KOPT-K1 (cell line): ENCODE measurements at regions not wholly inside any gene's neighbourhood (a gene's known extent, or its start where the extent isn't known, plus 50 kb on each side); places are given as distances from the start of the nearest gene placed in this dataset.

Experiments
- H3K27ac ChIP-seq: fragments of 200-600 bp; sonication (generic); 2 replicates; pipeline ENCODE4 v1.5.1; 2016; ENCODE audit warnings: antibody characterized with exemption, mild to moderate bottlenecking, low read depth, low read length; ENCODE audit not compliant: poor library complexity, severe bottlenecking
- H3K36me3 ChIP-seq: fragments of 200-600 bp; sonication (generic); 2 replicates; pipeline ENCODE4 v1.5.1; 2017; ENCODE audit warnings: antibody characterized with exemption, mild to moderate bottlenecking, low read length, moderate library complexity; ENCODE audit not compliant: insufficient read depth
- H3K9me3 ChIP-seq: fragments of 200-600 bp; sonication (generic); 2 replicates; pipeline ENCODE4 v1.5.1; 2017; ENCODE audit warnings: antibody characterized with exemption, low read length, mild to moderate bottlenecking; ENCODE audit not compliant: insufficient read depth, poor library complexity, severe bottlenecking

- no peak overlapping the region for H3K27ac ChIP-seq
- H3K9me3 ChIP-seq = no peaks in the 10 kb centered on the region
Observed at GRCh38 chr12:107537464-107538119, 148.0 kb upstream of the PWP1 start.

GRCh38 chr12:107539196-107539939 is 146.2 kb upstream of the PWP1 start:
- no peak overlapping the region for H3K27ac ChIP-seq
- no peaks in the 10 kb centered on the region for H3K9me3 ChIP-seq
- H3K36me3 ChIP-seq = no peaks in the 10 kb centered on the region

More at GRCh38 chr12:107537464-107538119, 148.0 kb upstream of the PWP1 start:
- H3K36me3 ChIP-seq = no peaks in the 10 kb centered on the region

- H3K9me3 ChIP-seq = no peaks in the 10 kb centered on the region
- no peaks in the 10 kb centered on the region for H3K36me3 ChIP-seq
Observed at GRCh38 chr12:107541001-107541705, 144.4 kb upstream of the PWP1 start.

GRCh38 chr12:107543416-107543815 is 142.2 kb upstream of the PWP1 start:
- Histone ChIP-seq H3K27ac (no peak overlapping the region), H3K9me3 (no peaks in the 10 kb centered on the region), H3K36me3 (no peaks in the 10 kb centered on the region)

More at GRCh38 chr12:107541001-107541705, 144.4 kb upstream of the PWP1 start:
- no peak overlapping the region for H3K27ac ChIP-seq

GRCh38 chr12:107543841-107544240 is 141.8 kb upstream of the PWP1 start:
- Histone ChIP-seq H3K27ac (no peak overlapping the region), H3K36me3 (no peaks in the 10 kb centered on the region), H3K9me3 (no peaks in the 10 kb centered on the region)

GRCh38 chr12:107544937-107545336 is 140.7 kb upstream of the PWP1 start:
- H3K27ac ChIP-seq = no peak overlapping the region
- H3K36me3 ChIP-seq = no peaks in the 10 kb centered on the region
- no peaks in the 10 kb centered on the region for H3K9me3 ChIP-seq

- Histone ChIP-seq H3K27ac (no peak overlapping the region), H3K9me3 (no peaks in the 10 kb centered on the region), H3K36me3 (no peaks in the 10 kb centered on the region)
Observed at GRCh38 chr12:107545737-107546353, 139.8 kb upstream of the PWP1 start.

GRCh38 chr12:107547389-107547788 is 138.2 kb upstream of the PWP1 start:
- Histone ChIP-seq H3K27ac (no peak overlapping the region), H3K36me3 (no peaks in the 10 kb centered on the region), H3K9me3 (no peaks in the 10 kb centered on the region)

GRCh38 chr12:107549651-107550480 is 135.7 kb upstream of the PWP1 start:
- H3K27ac ChIP-seq = no peak overlapping the region
- no peaks in the 10 kb centered on the region for H3K9me3 ChIP-seq
- H3K36me3 ChIP-seq = no peaks in the 10 kb centered on the region

- H3K36me3 ChIP-seq = no peaks in the 10 kb centered on the region
- no peaks in the 10 kb centered on the region for H3K9me3 ChIP-seq
- H3K27ac ChIP-seq = no peak overlapping the region
Observed at GRCh38 chr12:107551434-107551833, 134.2 kb upstream of the PWP1 start.

GRCh38 chr12:107552263-107552662 is 133.3 kb upstream of the PWP1 start:
- no peak overlapping the region for H3K27ac ChIP-seq
- H3K36me3 ChIP-seq = no peaks in the 10 kb centered on the region
- H3K9me3 ChIP-seq = no peaks in the 10 kb centered on the region

GRCh38 chr12:107553211-107553765 is 132.3 kb upstream of the PWP1 start:
- Histone ChIP-seq H3K9me3 (no peaks in the 10 kb centered on the region), H3K36me3 (no peaks in the 10 kb centered on the region), H3K27ac (no peak overlapping the region)

- H3K9me3 ChIP-seq = no peaks in the 10 kb centered on the region
- no peaks in the 10 kb centered on the region for H3K36me3 ChIP-seq
- H3K27ac ChIP-seq = no peak overlapping the region
Observed at GRCh38 chr12:107554941-107555340, 130.7 kb upstream of the PWP1 start.

GRCh38 chr12:107557026-107557425 is 128.6 kb upstream of the PWP1 start:
- Histone ChIP-seq H3K36me3 (no peaks in the 10 kb centered on the region), H3K9me3 (no peaks in the 10 kb centered on the region), H3K27ac (no peak overlapping the region)
